ENCODE measurements at regions not wholly inside any gene's neighbourhood (a gene's known extent, or its start where the extent isn't known, plus 50 kb on each side); places are given as distances from the start of the nearest gene placed in this dataset.

GRCh38 chr5:33210978-33211377 is 229.8 kb upstream of the TARS1 start:
- DNase-seq (ENCODE audit: low spot score): no peak

GRCh38 chr5:33212439-33212838 is 228.3 kb upstream of the TARS1 start:
- DNase-seq (ENCODE audit: low spot score): no peak

GRCh38 chr5:33212900-33213299 is 227.9 kb upstream of the TARS1 start:
- no peak for DNase-seq (ENCODE audit: low spot score)

- DNase-seq (ENCODE audit: low spot score): no peak
These were observed 217.0 kb upstream of the TARS1 start for GRCh38 chr5:33223563-33224284.

GRCh38 chr5:33224285-33224961 is 216.3 kb upstream of the TARS1 start:
- DNase-seq (ENCODE audit: low spot score): no peak

GRCh38 chr5:33227247-33227646 is 213.5 kb upstream of the TARS1 start:
- no peak for DNase-seq (ENCODE audit: low spot score)

GRCh38 chr5:33227746-33228145 is 213.0 kb upstream of the TARS1 start:
- DNase-seq (ENCODE audit: low spot score): no peak

GRCh38 chr5:33228149-33228548 is 212.6 kb upstream of the TARS1 start:
- no peak for DNase-seq (ENCODE audit: low spot score)

GRCh38 chr5:33229216-33229615 is 211.5 kb upstream of the TARS1 start:
- DNase-seq (ENCODE audit: low spot score): no peak

- no peak for DNase-seq (ENCODE audit: low spot score)
These were observed 210.2 kb upstream of the TARS1 start for GRCh38 chr5:33230467-33231078.

- no peak for DNase-seq (ENCODE audit: low spot score)
These were observed 209.5 kb upstream of the TARS1 start for GRCh38 chr5:33231214-33231710.

- no peak for DNase-seq (ENCODE audit: low spot score)
These were observed 208.8 kb upstream of the TARS1 start for GRCh38 chr5:33231935-33232334.

GRCh38 chr5:33232731-33233505 is 207.8 kb upstream of the TARS1 start:
- DNase-seq (ENCODE audit: low spot score): no peak

- DNase-seq (ENCODE audit: low spot score): no peak
These were observed 205.5 kb upstream of the TARS1 start for GRCh38 chr5:33235304-33235703.

- no peak for DNase-seq (ENCODE audit: low spot score)
These were observed 204.9 kb upstream of the TARS1 start for GRCh38 chr5:33235824-33236223.

GRCh38 chr5:33237471-33237870 is 203.3 kb upstream of the TARS1 start:
- no peak for DNase-seq (ENCODE audit: low spot score)

GRCh38 chr5:33238826-33239695 is 201.7 kb upstream of the TARS1 start:
- DNase-seq (ENCODE audit: low spot score): no peak

- DNase-seq (ENCODE audit: low spot score): no peak
These were observed 200.2 kb upstream of the TARS1 start for GRCh38 chr5:33240558-33240957.

GRCh38 chr5:33241802-33242201 is 199.0 kb upstream of the TARS1 start:
- no peak for DNase-seq (ENCODE audit: low spot score)

GRCh38 chr5:33242277-33242676 is 198.5 kb upstream of the TARS1 start:
- no peak for DNase-seq (ENCODE audit: low spot score)

GRCh38 chr5:33244441-33245150 is 196.2 kb upstream of the TARS1 start:
- DNase-seq (ENCODE audit: low spot score): no peak
